Omental fat pad (tissue), 3 donors: ENCODE measurements at regions not wholly inside any gene's neighbourhood (a gene's known extent, or its start where the extent isn't known, plus 50 kb on each side); places are given as distances from the start of the nearest gene placed in this dataset.

Experiments
- ATAC-seq: fragments of 150-250 bp; one replicate; pipeline ENCODE4 v1.9.1; 2016; ENCODE audit warnings: mild to moderate bottlenecking, moderate library complexity; ENCODE audit not compliant: low FRiP score
- DNase-seq: peaks from one replicate; pipeline ENCODE4 v3.0.0-alpha.2; 2019; ENCODE audit warnings: low spot score
- TF ChIP-seq, protein P1 (sequence below), 3 donors: fragments of 450-650 bp; IDR thresholded peaks; one replicate each; pipeline ENCODE4 v1.5.1; 2016 to 2017; ENCODE audit warnings: antibody characterized with exemption in 3 of 3, mild to moderate bottlenecking in 3 of 3, moderate library complexity in 2 of 3

DNA sequence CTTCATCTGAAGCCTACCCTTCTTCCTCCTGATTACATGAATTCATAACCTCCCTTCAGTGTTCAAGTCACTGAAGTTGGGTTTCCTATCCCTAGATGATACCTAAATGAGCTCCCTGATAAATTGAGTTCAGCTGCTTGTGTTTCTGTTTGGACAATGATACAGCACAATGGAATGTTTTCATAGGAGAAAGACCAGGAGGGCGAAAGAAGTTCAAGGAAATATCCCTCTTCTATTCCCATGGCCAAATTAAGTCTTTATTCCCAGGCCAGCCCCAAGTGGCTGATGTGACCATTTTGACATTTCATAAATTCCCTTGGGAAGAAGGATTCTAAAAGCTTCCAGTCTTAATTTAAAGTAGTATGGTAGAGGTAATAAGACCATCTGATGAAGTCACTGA lies 555.8 kb upstream of the CLINT1 start:
- no peak for ATAC-seq
- DNase-seq = no peak
- TF ChIP-seq, protein P1, sequence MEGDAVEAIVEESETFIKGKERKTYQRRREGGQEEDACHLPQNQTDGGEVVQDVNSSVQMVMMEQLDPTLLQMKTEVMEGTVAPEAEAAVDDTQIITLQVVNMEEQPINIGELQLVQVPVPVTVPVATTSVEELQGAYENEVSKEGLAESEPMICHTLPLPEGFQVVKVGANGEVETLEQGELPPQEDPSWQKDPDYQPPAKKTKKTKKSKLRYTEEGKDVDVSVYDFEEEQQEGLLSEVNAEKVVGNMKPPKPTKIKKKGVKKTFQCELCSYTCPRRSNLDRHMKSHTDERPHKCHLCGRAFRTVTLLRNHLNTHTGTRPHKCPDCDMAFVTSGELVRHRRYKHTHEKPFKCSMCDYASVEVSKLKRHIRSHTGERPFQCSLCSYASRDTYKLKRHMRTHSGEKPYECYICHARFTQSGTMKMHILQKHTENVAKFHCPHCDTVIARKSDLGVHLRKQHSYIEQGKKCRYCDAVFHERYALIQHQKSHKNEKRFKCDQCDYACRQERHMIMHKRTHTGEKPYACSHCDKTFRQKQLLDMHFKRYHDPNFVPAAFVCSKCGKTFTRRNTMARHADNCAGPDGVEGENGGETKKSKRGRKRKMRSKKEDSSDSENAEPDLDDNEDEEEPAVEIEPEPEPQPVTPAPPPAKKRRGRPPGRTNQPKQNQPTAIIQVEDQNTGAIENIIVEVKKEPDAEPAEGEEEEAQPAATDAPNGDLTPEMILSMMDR (IDR thresholded peaks at IDR 0.05) = no peak

DNA sequence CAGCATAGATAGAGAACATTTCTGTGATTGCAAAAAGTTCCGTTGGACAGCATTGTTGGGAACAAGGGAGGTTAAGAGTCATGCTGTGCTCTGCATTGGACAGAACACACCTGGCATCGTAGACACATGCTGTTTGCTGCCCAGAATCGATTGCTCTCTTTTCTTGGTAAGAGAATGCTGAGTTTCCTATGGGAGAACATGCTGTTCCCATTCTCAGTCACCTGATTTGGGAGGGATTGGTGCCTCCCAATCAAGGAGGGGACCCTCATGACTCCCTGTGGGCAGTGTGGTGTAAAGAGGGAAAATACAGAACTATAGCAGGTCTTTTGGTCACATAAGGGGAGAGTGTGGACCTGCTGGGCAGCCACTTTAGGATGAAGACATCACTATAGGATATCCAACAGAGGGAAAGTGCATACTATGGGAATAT lies 555.4 kb upstream of the CLINT1 start:
- TF ChIP-seq, protein P1 (IDR thresholded peaks at IDR 0.05) = no peak
- no peak for ATAC-seq
- no peak for DNase-seq

DNA sequence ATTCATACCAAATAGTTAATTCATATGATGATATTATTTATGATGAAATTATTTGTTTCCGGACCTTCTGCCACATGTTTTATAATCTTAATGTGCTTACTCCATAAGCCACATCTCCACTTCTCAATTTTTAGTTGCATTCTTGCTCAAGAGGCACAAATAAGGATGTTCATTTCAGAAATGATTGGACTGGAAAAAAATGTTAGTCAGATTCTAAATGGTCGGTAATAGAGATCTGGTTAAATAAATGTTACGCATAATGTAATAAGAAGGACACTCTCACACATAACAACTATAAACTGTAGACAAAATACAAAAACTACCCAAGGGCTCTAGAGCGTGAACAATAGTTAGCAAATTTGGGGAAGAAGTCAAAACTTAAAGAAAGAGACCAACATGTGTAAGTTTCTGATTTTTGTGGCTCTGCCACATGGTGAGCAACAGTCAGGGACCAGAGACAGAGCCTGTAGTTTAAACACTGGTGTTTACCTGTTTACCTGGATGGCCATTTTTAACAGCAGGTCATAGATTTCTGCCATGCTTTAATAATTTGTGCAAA lies 554.3 kb upstream of the CLINT1 start:
- TF ChIP-seq, protein P1 (IDR thresholded peaks at IDR 0.05) = no peak
- no peak for ATAC-seq

DNA sequence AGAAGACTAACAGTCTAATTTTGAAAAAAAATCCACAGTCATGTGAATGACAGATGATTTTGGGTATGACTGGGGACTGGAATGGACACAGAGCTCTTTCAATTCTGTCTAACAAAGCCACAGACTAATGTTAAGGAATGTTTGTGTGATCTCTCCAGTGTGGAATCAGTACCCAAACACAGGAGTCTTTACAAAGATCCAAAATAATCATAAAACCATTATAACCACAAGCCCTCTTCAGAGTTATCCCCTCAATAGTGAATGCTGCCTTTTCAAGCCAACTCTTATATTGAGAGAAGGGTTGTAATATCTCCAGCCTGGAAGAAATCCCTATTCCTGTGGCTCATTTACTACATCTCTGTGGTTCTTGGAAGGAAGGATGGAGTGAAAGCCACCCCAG lies 552.0 kb upstream of the CLINT1 start:
- DNase-seq (no peak), ATAC-seq (no peak)
- TF ChIP-seq, protein P1 (IDR thresholded peaks at IDR 0.05) = no peak

More for the DNA sequence above, 554.3 kb upstream of the CLINT1 start:
- DNase-seq = no peak

DNA sequence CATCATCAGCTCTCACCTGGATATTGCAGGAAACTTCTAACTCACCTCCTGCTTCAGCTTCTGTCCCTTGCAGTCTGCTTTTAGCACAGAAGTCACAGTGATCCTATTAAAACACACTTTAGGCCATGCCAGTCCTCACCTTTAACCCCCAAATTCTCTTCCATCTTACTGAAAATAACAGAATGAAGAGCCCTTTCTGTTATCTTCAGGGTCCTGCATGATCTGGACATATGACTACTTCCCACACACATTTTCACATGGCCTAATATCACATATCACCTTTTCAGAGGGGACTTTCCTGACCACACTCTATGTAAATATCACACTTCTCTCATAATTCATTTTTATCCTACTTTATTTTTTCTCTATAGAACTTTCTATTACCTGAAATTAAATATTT lies 550.6 kb upstream of the CLINT1 start:
- ATAC-seq = no peak
- DNase-seq = no peak
- TF ChIP-seq, protein P1 (IDR thresholded peaks at IDR 0.05) = no peak

DNA sequence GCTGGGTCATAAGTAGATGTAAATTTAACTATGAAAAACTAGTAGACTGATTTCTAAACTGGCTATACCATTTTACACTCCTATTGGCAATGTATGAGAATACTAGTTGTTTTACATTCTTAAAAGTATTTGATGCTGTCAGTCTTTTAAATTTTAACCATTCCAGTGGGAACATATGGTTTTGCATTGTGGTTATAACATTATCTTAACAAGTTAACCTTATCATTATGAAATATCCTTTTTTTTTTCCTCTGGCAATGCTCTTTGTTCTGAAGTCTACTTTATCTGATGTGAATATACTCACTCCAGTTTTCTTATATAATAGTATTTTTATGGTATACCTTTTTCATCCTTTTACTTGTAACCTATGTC lies 548.9 kb upstream of the CLINT1 start:
- no peak for DNase-seq
- TF ChIP-seq, protein P1 (IDR thresholded peaks at IDR 0.05) = no peak
- ATAC-seq = no peak
